GM21360 (cell line): ENCODE measurements at regions not wholly inside any gene's neighbourhood (a gene's known extent, or its start where the extent isn't known, plus 50 kb on each side); places are given as distances from the start of the nearest gene placed in this dataset.

ENCODE experiments used
- ATAC-seq: cut with Tn5 transposase; IDR thresholded peaks from one replicate; pipeline ENCODE4 v1.9.1; 2021; ENCODE audit warnings: mild to moderate bottlenecking, moderate library complexity; ENCODE audit not compliant: unreplicated experiment

- ATAC-seq = no peak
These were observed 1014.3 kb upstream of the CDH2 start for GRCh38 chr18:29191263-29191662.

- ATAC-seq = no peak
These were observed 1011.8 kb upstream of the CDH2 start for GRCh38 chr18:29188760-29189159.

DNA sequence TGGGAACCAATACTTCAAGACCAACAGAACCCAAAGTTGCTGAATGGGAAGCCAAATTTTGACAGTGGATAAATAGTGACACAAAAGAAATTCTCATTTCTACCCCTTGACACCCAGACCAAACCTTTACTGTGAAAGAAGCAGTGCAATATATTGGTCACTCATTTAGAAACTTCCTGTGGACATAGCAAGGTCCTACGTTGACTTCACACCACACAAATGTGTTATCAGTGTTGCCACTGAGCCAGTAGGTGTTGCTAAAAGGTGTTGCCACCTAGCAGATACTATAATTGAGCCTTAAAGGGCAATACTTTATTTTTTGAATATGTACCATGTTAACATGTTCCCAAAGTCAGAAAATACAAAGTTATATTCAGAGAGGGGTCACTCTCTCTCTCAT lies 1008.9 kb upstream of the CDH2 start:
- no peak for ATAC-seq

GRCh38 chr18:29184654-29185053 lies 1007.7 kb upstream of the CDH2 start:
- no peak for ATAC-seq

GRCh38 chr18:29181151-29181901 lies 1004.4 kb upstream of the CDH2 start:
- ATAC-seq = no peak

- ATAC-seq = no peak
These were observed 999.8 kb upstream of the CDH2 start for GRCh38 chr18:29176681-29177080.

- ATAC-seq = no peak
These were observed 998.0 kb upstream of the CDH2 start for GRCh38 chr18:29174891-29175290.

DNA sequence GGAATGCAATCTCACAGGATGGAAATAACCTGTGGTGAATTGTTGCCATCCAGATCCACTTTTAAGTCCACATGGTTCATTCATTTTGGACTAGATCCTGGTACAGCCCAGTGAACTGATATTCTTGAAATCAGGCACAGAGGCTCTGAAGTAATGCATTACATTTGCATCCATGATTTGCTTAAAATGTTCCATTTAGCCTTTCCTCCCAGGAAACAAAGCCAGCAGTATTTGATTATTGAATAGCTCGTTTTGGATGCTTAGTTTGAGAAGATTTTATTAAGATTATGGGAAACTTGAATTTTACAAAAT lies 995.8 kb upstream of the CDH2 start:
- no peak for ATAC-seq

DNA sequence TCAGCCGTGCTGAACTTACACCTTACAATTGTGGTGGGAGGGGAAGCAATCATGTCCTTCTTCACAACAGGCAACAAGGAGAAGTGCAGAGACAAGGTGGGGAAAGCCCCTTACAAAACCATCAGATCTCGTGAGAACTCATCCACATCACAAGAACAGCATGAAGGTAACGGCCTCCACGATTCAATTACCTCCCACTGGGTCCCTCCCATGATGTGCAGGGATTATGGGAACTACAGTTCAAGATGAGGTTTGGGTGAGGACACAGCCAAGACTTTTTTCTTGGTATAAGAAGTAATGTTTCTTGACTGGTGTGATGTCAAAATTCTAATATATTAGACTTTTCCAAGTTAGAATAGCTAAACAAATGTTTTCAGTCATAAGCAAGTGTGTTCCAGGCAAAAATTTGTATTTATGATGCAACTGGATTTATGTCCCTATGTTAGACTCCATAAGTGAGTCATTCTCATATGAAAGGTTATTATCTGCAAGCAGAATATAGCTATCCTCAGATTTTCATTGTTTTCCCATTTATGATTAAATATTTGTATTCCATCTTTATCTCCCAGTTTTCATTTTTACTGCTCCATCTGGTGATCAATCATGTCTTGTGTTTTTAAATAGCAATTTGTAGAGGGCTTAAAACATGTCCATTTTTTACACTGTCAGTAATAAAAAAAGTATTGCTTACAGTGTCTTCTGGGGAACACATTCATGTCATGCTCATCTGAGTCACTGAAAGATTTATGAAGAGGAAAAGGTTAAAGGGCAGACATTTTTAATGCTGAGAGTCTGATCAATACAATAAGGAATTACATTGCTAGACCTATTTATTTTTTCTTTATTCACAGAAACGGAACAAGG lies 995.2 kb upstream of the CDH2 start:
- ATAC-seq = no peak

DNA sequence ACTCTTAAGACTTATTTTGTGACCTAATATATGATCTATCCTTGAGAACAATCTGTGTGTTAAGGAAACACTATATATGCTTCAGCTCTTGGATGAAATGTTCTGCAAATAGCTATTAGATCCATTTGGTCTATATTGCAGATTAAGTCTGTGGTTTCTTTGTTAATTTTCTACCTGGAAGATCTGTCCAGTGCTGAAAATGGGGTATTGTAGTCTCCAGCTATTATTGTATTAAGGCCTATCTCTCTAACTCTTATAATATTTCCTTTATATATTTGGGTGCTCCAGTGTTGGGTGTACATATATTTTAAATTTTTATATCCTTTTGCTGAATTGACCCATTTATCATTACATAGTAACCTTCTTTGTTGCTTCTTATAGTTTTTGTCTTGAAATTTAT lies 992.7 kb upstream of the CDH2 start:
- no peak for ATAC-seq

DNA sequence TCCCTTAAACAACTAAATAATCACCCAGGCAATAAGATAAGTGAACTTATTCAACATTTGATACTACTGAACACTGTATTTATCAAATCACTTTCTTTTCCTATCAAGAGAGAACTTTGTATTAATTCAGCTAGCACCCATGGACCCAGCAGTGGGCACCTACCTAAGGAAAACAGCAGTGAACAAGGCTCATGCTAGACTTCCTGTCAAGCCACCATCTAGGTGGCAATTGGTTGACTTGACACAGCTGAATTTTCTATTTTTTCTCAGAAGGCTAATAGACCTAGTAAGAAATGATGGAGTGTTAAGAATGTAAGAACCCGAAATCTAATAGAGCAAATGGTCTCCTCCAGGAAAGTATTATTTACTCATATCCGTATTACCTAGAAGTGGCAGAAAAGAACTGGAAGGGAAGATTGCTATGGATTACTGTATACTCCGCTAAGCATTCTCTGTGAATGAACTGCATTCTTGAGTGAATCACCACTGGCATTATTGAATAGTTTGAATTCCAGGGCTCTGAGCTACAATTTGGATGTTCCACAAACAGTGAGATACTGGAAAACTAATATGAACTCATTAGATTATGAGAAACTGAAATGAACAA lies 988.2 kb upstream of the CDH2 start:
- no peak for ATAC-seq

- ATAC-seq = no peak
These were observed 987.2 kb upstream of the CDH2 start for GRCh38 chr18:29164020-29164706.

DNA sequence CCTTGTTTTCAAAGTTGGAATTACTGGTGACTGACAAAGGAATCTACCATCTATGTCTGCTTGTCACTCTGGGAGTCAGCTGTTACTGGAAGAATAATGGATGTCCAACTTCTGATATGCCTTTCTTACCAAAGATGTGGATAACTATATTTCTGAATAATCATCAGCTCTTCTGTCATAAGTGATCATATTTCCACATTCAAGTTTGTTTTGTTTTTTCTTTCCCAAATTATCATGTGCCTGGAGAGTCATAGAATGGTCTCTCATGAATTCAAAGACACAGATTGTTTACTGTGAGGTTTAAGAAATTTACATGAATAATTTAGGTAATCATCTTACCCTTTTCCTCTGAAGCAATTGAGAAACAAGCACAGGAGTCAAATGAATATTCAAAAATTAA lies 986.7 kb upstream of the CDH2 start:
- no peak for ATAC-seq

GRCh38 chr18:29161429-29161828 lies 984.5 kb upstream of the CDH2 start:
- no peak for ATAC-seq

GRCh38 chr18:29160170-29160569 lies 983.2 kb upstream of the CDH2 start:
- no peak for ATAC-seq

GRCh38 chr18:29157905-29158304 lies 981.0 kb upstream of the CDH2 start:
- no peak for ATAC-seq

GRCh38 chr18:29157057-29157780 lies 980.3 kb upstream of the CDH2 start:
- ATAC-seq = no peak

GRCh38 chr18:29156531-29156930 lies 979.6 kb upstream of the CDH2 start:
- ATAC-seq = no peak

DNA sequence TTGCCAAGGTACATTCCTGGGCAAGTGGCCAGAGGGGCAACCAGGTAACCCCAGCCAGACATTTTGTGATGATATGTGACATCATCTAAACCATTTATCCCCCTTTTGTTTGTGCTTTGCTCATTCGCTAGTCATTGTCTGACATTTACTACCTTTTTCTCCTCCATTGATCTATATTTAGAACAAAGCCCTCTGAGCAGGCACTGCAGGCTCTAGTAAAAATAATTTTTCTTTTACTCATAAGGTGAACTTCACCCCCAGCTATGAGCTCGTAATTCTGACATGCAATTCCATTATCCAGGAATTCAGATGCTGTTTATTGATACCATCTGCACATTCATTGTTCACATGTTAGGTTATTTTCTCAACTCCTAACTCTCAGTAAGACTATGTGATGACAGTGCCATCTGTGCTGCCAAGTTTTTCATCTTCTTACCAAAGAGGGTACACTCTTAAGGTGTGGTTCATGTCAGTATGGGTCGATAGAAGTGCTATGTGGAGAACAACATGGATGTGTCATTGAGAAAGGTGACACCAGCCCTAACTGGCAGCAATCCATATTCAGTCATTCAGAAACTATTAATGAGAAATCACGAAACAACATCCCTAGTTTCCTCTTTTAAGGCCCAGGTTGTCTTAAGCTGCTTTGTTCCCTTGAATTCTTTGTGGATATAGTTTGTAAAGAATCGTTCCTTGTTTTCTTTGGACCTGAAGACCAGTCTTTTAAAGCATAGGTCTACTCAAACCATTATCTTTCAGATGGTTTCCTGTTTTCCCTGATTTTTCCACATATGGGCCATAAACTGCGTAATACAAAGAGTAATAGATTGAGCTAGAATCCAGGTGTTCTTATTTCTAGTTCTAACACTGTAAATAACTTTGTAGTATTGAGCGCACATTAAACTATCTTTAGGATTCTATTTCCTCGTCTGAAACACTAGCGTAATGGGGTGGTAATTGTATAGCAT lies 978.1 kb upstream of the CDH2 start:
- ATAC-seq = no peak
